GM19238 (cell line): ENCODE measurements at regions not wholly inside any gene's neighbourhood (a gene's known extent, or its start where the extent isn't known, plus 50 kb on each side); places are given as distances from the start of the nearest gene placed in this dataset.

Source experiments
- DNase-seq: peaks from one replicate; pipeline ENCODE4 v3.0.0; 2011; ENCODE audit warnings: low spot score; ENCODE audit not compliant: insufficient read length

DNA sequence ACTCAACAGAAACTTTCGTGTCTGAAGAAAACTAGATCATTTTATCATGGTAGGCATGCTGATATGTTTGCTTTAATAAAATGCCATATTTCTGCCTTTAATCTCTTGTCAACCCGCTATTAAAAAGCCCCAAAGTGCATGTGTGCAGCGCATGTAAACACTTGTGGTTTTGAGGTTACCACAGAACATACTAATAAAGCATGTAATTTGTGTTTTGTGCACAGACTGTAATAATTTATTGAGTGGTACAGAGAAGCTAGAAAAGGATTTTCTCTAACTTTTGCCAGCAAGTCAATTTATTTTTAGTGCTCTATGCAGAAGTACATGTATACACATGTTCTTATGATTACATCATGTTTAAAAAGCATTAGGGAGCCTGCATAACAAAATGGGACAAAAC, 349.9 kb upstream of the SLC35B3 start:
- no peak for DNase-seq

GRCh38 chr6:8783191-8783590, 347.8 kb upstream of the SLC35B3 start:
- DNase-seq, result no peak

DNA sequence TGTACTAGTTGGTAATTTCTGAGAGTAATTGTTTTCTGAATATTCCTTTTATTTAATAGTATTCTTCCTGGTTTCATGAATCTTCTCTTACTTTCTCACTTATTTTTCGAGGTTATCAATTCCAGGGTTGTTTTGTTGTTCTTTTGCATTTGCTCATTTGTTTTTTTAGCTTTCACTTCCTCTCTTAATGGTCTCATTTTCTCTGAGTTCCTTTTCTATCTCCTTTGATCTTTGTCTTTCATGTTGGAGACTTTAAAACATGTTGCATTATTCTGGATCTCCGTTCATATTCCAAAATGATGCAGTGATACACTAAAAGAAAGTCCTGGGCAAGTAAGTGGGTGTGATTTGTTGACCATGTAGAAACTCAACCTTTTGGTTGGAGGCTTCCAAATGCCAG, 345.3 kb upstream of the SLC35B3 start:
- no peak for DNase-seq

DNA sequence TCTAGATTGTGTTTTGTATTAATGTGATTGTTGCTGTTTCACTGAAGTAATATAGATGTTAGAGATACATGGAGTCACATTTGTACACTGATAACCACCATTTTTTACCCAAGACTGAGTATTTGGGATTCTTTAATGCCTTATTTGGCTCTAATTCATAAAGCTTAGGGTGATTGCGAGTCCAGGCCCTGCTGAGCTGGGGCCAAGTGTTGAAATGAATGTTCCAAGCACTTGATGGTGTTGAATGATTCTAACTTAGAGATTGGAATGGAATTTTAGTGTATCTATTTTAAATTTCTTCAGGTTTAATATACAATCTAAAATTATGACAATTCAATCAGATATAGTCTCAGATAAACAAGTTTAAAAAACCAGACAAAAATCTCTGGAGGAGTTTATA, 329.4 kb upstream of the SLC35B3 start:
- no peak for DNase-seq

GRCh38 chr6:8760951-8761350, 325.6 kb upstream of the SLC35B3 start:
- DNase-seq, result no peak

DNA sequence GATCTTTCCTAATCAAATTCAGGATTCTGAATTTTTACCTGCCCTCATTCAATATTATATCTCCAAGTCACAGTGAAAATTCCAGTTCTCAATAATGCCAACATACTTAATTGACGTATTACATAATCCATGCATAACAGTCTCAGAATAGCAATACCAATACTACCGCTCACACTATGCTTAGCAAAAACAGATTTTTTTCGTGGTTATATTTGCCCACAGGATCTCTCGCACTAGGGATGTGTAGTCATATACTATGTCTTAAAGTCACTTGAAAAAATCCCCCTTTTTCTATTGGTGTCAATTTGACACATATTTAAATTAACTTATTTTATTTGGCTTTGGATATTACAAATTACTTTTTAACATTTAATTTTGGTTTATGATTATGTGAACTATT, 323.1 kb upstream of the SLC35B3 start:
- DNase-seq, result no peak

DNA sequence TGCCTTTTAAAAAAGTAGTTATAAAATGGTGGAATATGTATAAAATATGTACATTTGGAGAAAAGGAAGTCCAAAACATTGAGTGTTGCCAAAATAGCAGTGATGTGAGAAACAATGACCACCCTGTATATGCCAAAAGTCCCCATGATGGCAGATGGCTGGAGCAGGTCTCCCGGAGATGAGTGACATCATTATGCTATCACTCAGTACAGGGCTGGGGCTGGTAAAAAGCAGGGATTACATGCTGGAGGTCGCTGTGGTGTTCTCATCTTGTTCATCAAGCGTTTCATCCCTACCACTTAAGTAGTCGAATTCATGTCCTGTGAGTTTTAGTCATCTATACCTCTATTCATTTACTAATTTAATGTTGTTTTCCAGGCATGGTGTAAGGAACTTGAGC, 315.3 kb upstream of the SLC35B3 start:
- no peak for DNase-seq

DNA sequence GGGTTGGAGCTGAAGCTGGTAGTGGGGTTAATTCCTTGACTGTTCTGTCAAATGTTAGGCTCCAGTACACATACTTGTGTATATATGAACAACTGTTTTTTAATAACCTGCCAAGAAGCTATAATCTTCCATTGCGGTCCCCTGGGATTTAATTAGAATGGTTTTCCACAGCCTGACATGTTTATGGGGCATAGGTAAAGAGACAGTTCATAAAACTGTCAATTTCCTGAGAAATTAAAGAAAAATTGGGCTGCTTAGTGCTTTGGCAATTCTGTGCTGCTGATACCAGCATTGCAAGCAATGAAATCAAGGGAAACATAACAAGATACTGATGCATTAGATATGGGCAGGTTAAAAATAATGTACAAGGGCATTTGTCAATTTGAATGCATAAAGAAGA, 314.1 kb upstream of the SLC35B3 start:
- DNase-seq, result no peak

- no peak for DNase-seq
Measured at GRCh38 chr6:8743170-8743745, 307.9 kb upstream of the SLC35B3 start.

- DNase-seq, result no peak
Measured at GRCh38 chr6:8739454-8739853, 304.1 kb upstream of the SLC35B3 start.

- DNase-seq, result no peak
Measured at GRCh38 chr6:8738951-8739350, 303.6 kb upstream of the SLC35B3 start.

DNA sequence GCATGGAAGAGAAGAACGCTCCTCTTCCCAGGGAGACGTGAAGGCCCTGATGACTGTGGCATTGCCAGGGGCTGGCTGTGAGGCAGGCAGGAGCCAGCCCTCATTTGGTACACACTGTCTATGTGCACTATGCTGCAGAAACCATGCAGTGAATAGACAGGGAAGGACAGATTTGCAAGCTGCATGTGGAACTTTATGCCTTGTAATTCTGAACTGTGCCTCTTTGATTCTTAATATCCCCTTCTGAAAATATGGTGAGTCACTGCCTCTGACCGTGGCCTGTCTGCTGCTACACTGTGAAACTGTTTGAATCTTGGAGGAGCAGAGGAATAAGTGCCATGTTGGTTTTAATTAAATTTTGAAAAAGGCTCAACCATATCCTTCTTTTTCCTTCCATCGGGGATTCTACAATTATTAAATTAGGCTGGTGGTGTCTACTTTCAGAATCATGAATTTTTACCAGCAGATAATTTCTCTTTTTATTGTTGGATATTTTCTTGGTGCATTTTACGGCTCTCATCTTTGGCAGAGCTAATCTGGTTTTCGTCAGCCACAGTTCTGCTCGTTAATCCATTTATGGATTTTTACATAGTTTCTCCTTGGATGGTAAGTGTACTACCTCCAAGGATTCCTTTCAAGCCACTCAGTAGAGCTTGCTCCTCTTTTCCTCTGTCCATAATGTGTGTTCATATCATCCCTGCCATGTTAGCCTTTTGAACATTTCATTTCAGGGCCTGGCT, 301.0 kb upstream of the SLC35B3 start:
- no peak for DNase-seq

DNA sequence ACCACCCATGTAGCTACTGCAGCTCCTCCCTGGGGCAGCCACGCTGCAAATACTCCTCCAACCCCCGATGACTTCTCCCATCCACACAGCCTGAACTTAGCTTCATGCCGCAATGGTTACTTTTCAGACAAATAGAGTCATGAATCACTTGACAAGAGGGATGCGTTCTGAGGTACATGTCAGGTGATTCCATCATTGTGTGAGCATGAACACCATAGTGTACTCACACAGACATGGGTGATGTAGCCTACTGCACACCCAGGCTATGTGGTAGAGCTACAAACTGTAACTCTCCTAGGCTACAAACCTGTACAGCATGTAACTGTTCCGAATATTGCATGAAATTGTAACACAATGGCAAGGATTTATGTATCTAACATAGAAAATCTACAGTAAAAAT, 298.5 kb upstream of the SLC35B3 start:
- DNase-seq, result no peak

DNA sequence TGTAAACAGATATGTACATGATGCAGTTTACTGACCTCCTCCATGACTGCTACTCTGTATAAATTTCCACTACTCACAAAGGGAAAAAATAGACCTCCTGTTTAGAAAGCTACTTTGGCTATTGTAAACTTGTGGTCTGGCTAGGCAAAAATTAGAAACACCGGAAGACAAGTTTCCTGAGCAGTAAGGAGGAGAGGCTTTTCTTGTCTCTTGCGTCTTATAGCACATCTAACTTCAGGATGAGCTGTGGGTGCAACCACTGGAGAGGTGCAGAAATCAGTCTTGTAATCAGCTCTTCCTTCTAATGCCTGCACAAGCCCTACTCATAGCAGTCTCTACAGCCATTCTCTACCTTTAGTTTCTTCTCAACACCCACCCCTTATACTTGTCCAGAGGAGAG, 296.5 kb upstream of the SLC35B3 start:
- DNase-seq, result no peak

DNA sequence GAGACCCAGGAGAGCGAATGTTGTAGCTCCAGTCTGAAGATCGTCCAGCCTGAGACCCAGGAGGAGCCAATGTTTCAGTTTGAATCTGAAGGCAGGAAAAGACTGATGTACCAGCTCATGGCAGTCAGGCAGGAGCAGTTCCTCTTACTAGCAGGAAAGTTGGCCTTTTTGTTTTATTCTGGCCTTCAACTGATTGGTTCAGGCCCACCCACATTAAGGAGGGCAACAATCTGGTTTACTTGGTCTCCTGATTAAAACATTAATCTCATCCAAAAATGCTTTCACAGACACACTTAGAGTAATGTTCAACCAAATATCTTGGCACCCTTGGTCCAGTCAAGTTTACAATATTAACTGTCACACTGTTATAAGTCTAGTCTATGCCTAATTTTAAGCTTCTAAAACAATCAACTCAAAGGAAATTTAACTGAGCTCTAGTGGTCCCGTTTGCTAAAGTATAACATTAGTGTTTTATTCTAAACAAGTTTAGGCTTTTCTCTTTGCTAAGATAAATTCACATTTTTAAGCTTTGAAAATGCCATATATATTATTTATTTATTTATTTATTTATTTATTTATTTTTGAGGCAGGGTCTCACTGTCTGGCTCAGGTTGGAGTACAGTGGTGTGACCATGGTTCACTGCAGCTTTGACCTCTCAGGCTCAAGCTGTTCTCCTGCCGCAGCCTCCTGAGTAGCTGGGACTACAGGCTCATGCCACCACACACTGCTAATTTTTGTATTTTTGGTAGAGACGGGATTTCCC, 275.5 kb upstream of the SLC35B3 start:
- DNase-seq, result no peak

GRCh38 chr6:8707956-8708772, 272.8 kb upstream of the SLC35B3 start:
- DNase-seq, result no peak

GRCh38 chr6:8707369-8707768, 272.0 kb upstream of the SLC35B3 start:
- DNase-seq, result no peak

DNA sequence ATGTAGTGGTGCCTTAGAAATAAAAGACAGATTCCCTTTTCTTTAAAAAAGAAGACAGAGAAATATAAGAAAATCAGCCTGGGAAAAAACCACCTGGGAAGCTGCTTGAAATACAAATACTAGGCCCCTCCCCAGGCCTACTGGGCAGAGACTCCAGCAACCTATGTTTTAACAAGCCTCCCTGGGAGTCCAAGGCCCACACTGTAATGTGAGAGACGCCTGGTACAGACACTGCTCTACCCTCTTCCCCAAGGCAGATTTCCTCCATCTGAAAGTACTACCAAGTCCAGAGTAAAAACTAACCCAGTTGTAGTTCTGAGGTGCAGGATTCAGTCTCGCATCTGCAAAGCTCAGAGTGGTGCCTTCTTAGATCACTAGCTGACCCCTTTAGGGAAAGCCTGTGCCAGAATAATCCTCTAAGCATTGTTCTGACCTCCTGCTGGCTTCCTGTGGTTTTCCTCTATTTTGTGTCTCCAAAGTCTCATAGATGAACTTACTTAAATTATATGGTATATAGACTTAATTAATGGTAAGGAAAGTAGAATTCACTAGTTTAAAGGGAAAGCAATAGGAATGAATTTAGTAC, 270.2 kb upstream of the SLC35B3 start:
- DNase-seq, result no peak

DNA sequence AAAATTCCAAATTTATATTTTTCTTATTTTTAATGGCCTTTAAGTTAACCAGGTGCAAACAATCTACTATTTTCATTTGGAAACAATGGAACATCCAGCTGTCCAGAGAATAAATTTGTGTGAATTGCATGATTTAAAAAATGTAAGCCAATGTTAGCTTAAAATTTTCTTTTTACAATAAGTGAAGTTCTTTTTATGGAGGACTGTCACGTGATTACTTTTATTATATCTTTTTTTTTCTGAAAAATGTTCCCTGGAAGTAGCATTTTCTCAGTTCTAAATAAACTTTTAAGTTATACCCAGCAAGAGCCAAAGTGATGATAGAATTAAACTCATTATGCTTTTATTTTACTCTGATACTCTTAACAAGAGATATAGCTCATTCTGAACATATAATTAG, 267.7 kb upstream of the SLC35B3 start:
- DNase-seq, result no peak

GRCh38 chr6:8688821-8689220, 253.5 kb upstream of the SLC35B3 start:
- no peak for DNase-seq

DNA sequence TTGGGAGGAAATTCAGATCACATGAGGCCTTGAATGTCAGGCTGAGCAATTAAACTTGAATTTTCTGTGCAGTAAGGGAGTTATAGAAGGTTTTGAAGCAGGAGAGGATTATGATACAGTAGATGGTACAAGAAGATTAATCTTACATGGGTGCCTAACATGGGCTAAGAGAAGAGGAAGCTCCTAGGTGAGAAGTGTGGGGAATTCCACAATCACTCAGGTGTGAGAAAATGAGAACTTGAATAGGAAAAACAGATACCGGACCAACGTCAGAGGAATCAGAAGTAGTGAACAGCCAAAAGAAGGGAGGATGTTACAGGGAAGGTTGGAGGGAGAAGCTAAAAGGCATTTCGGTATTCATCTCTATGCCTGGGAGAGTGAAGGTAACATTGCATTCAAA, 250.7 kb upstream of the SLC35B3 start:
- DNase-seq, result no peak

GRCh38 chr6:8683204-8683603, 247.9 kb upstream of the SLC35B3 start:
- DNase-seq, result no peak
